Prostate gland (tissue), 2 donors: ENCODE measurements at regions not wholly inside any gene's neighbourhood (a gene's known extent, or its start where the extent isn't known, plus 50 kb on each side); places are given as distances from the start of the nearest gene placed in this dataset.

Experiments used
- DNase-seq: peaks from one replicate; pipeline ENCODE4 v3.0.0-alpha.2; 2019; ENCODE audit warnings: low spot score
- H3K27ac ChIP-seq, 2 donors: fragments of 200-600 bp; sonication (generic); 2 replicates each; pipeline ENCODE4 v1.5.1; 2017 to 2019
- H3K27me3 ChIP-seq: fragments of 200-600 bp; sonication (generic); replicated peaks from 2 replicates; pipeline ENCODE4 v1.5.1; 2019; ENCODE audit not compliant: insufficient read depth
- H3K36me3 ChIP-seq, 2 donors: fragments of 200-600 bp; sonication (generic); 1 replicate in 1 of 2; 2 replicates in 1 of 2; pipeline versions ENCODE4 v1.5.1 to v1.8.1; 2017 to 2019
- H3K4me1 ChIP-seq: fragments of 200-600 bp; sonication (generic); replicated peaks from 2 replicates; pipeline ENCODE4 v1.5.1; 2019
- H3K4me3 ChIP-seq, 2 donors: fragments of 200-600 bp; sonication (generic); 2 replicates each; pipeline ENCODE4 v1.5.1; 2017 to 2019
- H3K9me3 ChIP-seq: fragments of 200-600 bp; sonication (generic); 2 replicates; pipeline ENCODE4 v1.5.1; 2017
- POLR2A ChIP-seq: fragments of 450-650 bp; IDR thresholded peaks from one replicate; pipeline ENCODE4 v1.6.1; 2016; ENCODE audit warnings: antibody characterized with exemption, mild to moderate bottlenecking
- POLR2AphosphoS5 ChIP-seq: sonication (generic); formaldehyde crosslinking; IDR thresholded peaks from one replicate; pipeline ENCODE4 v1.6.1; 2017; ENCODE audit warnings: antibody characterized with exemption
- WGBS: methylation state at CpG from one replicate; pipeline ENCODE4 v1.1.5; 2018; 5-methylcytosine and 5-hydroxymethylcytosine counted together
- intact Hi-C: fragments of 100-400 bp; cut with DNase I; formaldehyde crosslinking; loops from one replicate; pipeline ENCODE4 v1.14.2; 2022
- TF ChIP-seq, protein P1 (sequence below), 4 experiments: fragments of 200-600 bp in 2 of 4; fragments of 450-650 bp in 2 of 4; sonication (generic) in 2 of 4; IDR thresholded peaks; 1 replicate in 3 of 4; 2 replicates in 1 of 4; pipeline ENCODE4 v1.5.1; 2016 to 2019; ENCODE audit warnings: antibody characterized with exemption in 4 of 4, mild to moderate bottlenecking in 2 of 4, moderate library complexity in 2 of 4

DNA sequence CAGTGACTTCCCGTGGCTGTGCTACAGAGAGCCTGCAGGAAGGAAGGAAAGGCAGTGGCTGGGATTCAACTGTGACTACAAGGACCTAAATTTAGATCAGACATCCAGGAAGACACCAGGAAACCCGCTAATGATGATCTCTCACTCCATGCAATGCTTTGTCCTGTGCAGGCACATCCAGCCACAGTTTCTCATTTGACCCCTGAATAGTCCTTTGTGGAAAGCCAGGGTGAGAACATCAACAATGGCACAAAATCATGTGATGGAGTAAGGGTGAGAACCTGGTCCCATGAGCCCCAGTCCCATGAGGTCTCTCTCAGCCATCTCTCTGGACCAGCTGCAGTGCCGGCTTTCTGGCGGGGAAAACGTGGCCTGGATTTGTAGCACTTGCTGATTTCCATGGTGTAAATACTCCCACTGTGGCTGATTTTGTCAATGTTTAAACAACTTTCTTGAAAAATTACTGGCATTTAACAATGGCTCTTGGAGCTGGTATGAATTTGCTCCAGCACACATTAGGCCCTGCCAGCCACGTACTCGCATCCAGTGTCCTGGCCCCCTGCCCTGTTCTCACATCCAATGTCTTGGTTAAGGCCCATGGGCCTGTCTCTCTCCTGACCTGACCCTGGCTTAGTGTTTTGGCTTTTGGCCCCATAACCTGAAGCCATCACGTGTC is 159.0 kb upstream of the HAAO start:
- Histone ChIP-seq H3K27me3 (no peaks in the 10 kb centered on the region), H3K27ac (no peak overlapping the region), H3K4me1 (no peaks in the 10 kb centered on the region), H3K9me3 (no peaks in the 10 kb centered on the region), H3K4me3 (no peak overlapping the region), H3K36me3 (no peaks in the 10 kb centered on the region)
- TF ChIP-seq POLR2A (no peak), POLR2AphosphoS5 (no peak)
- TF ChIP-seq, protein P1, sequence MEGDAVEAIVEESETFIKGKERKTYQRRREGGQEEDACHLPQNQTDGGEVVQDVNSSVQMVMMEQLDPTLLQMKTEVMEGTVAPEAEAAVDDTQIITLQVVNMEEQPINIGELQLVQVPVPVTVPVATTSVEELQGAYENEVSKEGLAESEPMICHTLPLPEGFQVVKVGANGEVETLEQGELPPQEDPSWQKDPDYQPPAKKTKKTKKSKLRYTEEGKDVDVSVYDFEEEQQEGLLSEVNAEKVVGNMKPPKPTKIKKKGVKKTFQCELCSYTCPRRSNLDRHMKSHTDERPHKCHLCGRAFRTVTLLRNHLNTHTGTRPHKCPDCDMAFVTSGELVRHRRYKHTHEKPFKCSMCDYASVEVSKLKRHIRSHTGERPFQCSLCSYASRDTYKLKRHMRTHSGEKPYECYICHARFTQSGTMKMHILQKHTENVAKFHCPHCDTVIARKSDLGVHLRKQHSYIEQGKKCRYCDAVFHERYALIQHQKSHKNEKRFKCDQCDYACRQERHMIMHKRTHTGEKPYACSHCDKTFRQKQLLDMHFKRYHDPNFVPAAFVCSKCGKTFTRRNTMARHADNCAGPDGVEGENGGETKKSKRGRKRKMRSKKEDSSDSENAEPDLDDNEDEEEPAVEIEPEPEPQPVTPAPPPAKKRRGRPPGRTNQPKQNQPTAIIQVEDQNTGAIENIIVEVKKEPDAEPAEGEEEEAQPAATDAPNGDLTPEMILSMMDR (IDR thresholded peaks at IDR 0.05), result no peak
- intact Hi-C loops, result no loop called here
- DNase-seq, result no peak
- 81% methylated on average over 8 of the region's 8 CpGs for WGBS

DNA sequence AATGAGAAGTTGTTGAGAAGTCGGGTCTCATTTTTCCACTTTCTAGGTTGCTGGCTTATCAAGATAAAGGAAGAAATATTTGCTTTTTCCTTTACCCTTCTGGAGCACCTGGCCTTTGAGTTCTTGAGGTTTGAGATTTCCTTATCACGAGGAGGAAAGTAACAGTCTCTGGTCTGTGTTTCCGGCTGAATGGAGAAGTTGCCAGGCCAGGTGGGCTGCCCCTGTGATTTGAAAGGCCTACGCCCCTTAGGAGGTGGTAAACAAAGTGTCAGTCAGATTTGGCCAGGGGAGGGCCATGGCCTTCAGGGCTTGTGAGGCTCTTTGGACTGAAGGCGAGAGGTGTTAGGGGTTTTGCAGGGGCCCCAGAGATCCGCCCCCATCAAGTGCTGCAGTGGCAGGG is 156.7 kb upstream of the HAAO start:
- DNase-seq, result no peak
- Histone ChIP-seq H3K36me3 (no peaks in the 10 kb centered on the region), H3K4me3 (no peak overlapping the region), H3K27me3 (no peaks in the 10 kb centered on the region), H3K4me1 (no peaks in the 10 kb centered on the region), H3K9me3 (no peaks in the 10 kb centered on the region), H3K27ac (no peak overlapping the region)
- TF ChIP-seq POLR2A (no peak), POLR2AphosphoS5 (no peak)
- TF ChIP-seq, protein P1 (IDR thresholded peaks at IDR 0.05), result no peak
- intact Hi-C loops, result loop anchor here (5.0 kb wide), 2 partner anchors 533 to 593 kb away; no protein-coding TSS in a partner anchor
- 78% methylated on average over 6 of the region's 6 CpGs for WGBS

DNA sequence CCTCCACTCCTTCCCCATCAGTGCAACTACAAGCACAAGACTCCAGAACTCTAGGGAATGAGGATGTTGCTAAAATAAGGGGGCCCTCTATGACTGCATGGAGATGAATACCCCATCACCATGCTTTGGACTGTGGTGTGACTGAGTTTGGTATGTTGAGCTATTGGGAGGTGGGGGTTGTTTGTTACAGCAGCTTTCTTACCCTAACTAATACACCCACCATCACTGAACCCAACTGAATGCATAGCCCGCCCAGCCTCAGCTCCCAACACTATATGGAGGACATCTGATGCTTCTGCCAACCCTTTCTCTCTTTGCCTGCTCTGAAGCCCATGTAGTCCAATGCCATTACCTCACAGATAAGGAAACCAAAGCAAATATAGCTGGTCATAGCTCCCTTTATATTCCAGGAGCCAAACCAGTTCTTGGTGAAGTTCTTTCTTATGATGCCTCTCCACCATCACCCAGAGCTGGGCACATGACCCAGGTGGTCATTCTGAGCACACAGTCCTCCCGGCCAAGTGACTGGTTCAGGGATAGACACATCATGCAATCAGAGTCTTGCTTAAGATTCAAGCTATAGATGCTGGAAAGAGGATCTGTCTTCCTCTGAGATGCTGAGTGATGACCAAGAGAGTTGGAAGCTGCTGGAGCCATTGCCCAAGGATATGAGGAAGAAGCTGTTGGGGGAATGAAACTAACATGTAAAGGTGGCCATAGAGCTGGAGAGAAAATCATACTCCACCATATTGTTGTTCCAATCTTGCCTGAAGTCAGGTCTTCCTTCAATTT is 155.6 kb upstream of the HAAO start:
- H3K4me3 ChIP-seq, result no peak overlapping the region
- WGBS, result 97% methylated on average over 2 of the region's 2 CpGs
- no peak overlapping the region for H3K27ac ChIP-seq
- no peak for TF ChIP-seq POLR2AphosphoS5
- no peak for TF ChIP-seq POLR2A
- TF ChIP-seq, protein P1 (IDR thresholded peaks at IDR 0.05), result no peak
- H3K27me3 ChIP-seq, result no peaks in the 10 kb centered on the region
- H3K4me1 ChIP-seq, result no peaks in the 10 kb centered on the region
- no peak for DNase-seq
- no peaks in the 10 kb centered on the region for H3K9me3 ChIP-seq
- no peaks in the 10 kb centered on the region for H3K36me3 ChIP-seq
- intact Hi-C loops, result loop anchor here (2.0 to 5.0 kb wide), 3 partner anchors 281 to 594 kb away; no protein-coding TSS in a partner anchor

DNA sequence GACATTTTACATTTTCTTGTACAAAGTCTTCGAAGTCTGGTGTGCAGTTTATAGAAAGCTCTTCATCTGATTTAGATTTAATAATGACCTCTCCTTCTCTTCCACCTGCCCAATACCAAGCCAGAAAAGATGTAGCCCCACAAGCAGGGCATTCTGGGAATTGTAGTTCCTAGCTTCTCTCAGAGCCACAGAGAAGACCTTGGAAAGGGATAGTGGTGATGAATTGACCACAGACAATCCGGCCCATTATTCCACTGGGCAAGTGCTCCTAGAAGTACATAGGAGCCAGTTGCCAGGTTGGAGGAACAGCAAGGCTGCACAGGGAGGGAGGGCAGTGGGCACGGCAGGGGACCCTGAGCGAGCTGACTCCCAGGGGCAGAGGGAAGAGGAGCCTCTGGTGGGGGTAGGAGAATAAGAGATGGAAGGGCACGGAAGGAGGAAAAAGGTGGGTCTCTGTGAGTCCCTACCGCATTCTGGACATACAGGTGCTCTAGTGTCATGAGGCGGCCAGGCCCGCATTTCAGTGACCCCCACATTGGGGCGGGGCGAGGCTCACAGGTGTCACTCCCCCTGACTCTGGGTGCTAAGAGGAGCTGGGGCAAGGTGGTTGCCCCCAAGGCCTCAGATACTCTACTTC is 152.5 kb upstream of the HAAO start:
- no peak overlapping the region for H3K4me3 ChIP-seq
- WGBS, result 94% methylated on average over 10 of the region's 10 CpGs
- H3K9me3 ChIP-seq, result no peaks in the 10 kb centered on the region
- H3K4me1 ChIP-seq, result no peaks in the 10 kb centered on the region
- no peaks in the 10 kb centered on the region for H3K27me3 ChIP-seq
- no peak for DNase-seq
- TF ChIP-seq, protein P1 (IDR thresholded peaks at IDR 0.05), result no peak
- TF ChIP-seq POLR2AphosphoS5 (no peak), POLR2A (no peak)
- H3K36me3 ChIP-seq, result no peaks in the 10 kb centered on the region
- intact Hi-C loops, result loop anchor here (5.0 kb wide), 3 partner anchors 118 to 597 kb away; no protein-coding TSS in a partner anchor
- H3K27ac ChIP-seq, result no peak overlapping the region
